CD8-positive, alpha-beta memory T cell (primary cell): ENCODE measurements at regions not wholly inside any gene's neighbourhood (a gene's known extent, or its start where the extent isn't known, plus 50 kb on each side); places are given as distances from the start of the nearest gene placed in this dataset.

ENCODE experiments used
- CTCF ChIA-PET: fragments of 350-600 bp; sonication (Branson Sonifier 250); formaldehyde crosslinking; loops from one replicate; lab custom pipeline; 2021; ENCODE audit warnings: antibody characterized with exemption; lab: Charles Lee
- POLR2A ChIA-PET: fragments of 350-600 bp; sonication (Branson Sonifier 250); formaldehyde crosslinking; loops from one replicate; lab custom pipeline; 2021; ENCODE audit warnings: antibody characterized with exemption; lab: Charles Lee
- DNase-seq, 5 donors: peaks; one replicate each; pipeline versions ENCODE4 v3.0.0 to v3.0.0-alpha.2; 2020 to 2022; ENCODE audit warnings: mixed read lengths in 1 of 5
- H3K27ac ChIP-seq: one replicate; pipeline ENCODE4 v1.7.0; 2013; ENCODE audit warnings: low read depth, mild to moderate bottlenecking, low read length, moderate library complexity
- H3K27me3 ChIP-seq: 2 replicates; pipeline ENCODE4 v1.7.0; 2013; ENCODE audit warnings: low read length, mild to moderate bottlenecking; ENCODE audit not compliant: insufficient read depth, poor library complexity, severe bottlenecking
- H3K36me3 ChIP-seq: 2 replicates; pipeline ENCODE4 v1.7.0; 2013; ENCODE audit warnings: mild to moderate bottlenecking, low read length, moderate library complexity; ENCODE audit not compliant: insufficient read depth
- H3K4me1 ChIP-seq: 2 replicates; pipeline ENCODE4 v1.7.0; 2013; ENCODE audit warnings: mild to moderate bottlenecking, low read length, moderate library complexity; ENCODE audit not compliant: insufficient read depth
- H3K4me3 ChIP-seq: 2 replicates; pipeline ENCODE4 v1.7.0; 2013; ENCODE audit warnings: mild to moderate bottlenecking, low read length
- H3K9me3 ChIP-seq: 2 replicates; pipeline ENCODE4 v1.7.0; 2013; ENCODE audit warnings: mild to moderate bottlenecking, low read length
- H3K27ac Mint-ChIP-seq, 8 donors: one replicate each; pipeline ENCODE4 v1.8.0; 2020 to 2021; ENCODE audit warnings: mixed read lengths in 8 of 8, mild to moderate bottlenecking in 6 of 8, inconsistent platforms in 3 of 8, moderate library complexity in 3 of 8
- H3K27me3 Mint-ChIP-seq, 2 donors: one replicate each; pipeline ENCODE4 v1.8.0; 2020 to 2021; ENCODE audit warnings: mixed read lengths in 2 of 2, mild to moderate bottlenecking in 1 of 2, moderate library complexity in 1 of 2
- H3K36me3 Mint-ChIP-seq, 3 donors: one replicate each; pipeline ENCODE4 v1.8.0; 2020 to 2021; ENCODE audit warnings: mixed read lengths in 3 of 3, inconsistent platforms in 1 of 3, mild to moderate bottlenecking in 1 of 3
- H3K4me1 Mint-ChIP-seq, 3 donors: one replicate each; pipeline ENCODE4 v1.8.0; 2020 to 2021; ENCODE audit warnings: mixed read lengths in 3 of 3, inconsistent platforms in 1 of 3, mild to moderate bottlenecking in 1 of 3
- H3K4me3 Mint-ChIP-seq, 7 donors: one replicate each; pipeline ENCODE4 v1.8.0; 2020 to 2021; ENCODE audit warnings: mixed read lengths in 7 of 7, mild to moderate bottlenecking in 6 of 7, moderate library complexity in 4 of 7, inconsistent platforms in 2 of 7
- H3K9me3 Mint-ChIP-seq, 5 donors: one replicate each; pipeline ENCODE4 v1.8.0; 2020 to 2022; ENCODE audit warnings: mixed read lengths in 5 of 5, mild to moderate bottlenecking in 3 of 5, moderate library complexity in 2 of 5, inconsistent platforms in 1 of 5

- CTCF ChIA-PET: no interaction called here
- H3K27me3 Mint-ChIP-seq: peaks cover 3 to 36% of the 10 kb centered on the region in 2 donors
- H3K36me3 Mint-ChIP-seq: no peaks in the 10 kb centered on the region
- H3K27me3 ChIP-seq: no peaks in the 10 kb centered on the region
- H3K36me3 ChIP-seq: no peaks in the 10 kb centered on the region
- no peak overlapping the region for H3K4me3 Mint-ChIP-seq
- H3K27ac ChIP-seq: no peak overlapping the region
- H3K4me1 Mint-ChIP-seq: no peaks in the 10 kb centered on the region
- H3K9me3 Mint-ChIP-seq: no peaks in the 10 kb centered on the region
- peak overlapping the region in 1 of 8 donors; percentile 34 for H3K27ac Mint-ChIP-seq
- POLR2A ChIA-PET: no interaction called here
- H3K4me1 ChIP-seq: no peaks in the 10 kb centered on the region
- no peaks in the 10 kb centered on the region for H3K9me3 ChIP-seq
- H3K4me3 ChIP-seq: no peak overlapping the region
- DNase-seq: no peak
Measured at GRCh38 chr11:27216270-27217149, 146.5 kb downstream of the CCDC34 start.

GRCh38 chr11:27215471-27216269 lies 147.3 kb downstream of the CCDC34 start:
- H3K27me3 ChIP-seq: no peaks in the 10 kb centered on the region
- POLR2A ChIA-PET: no interaction called here
- H3K36me3 Mint-ChIP-seq: no peaks in the 10 kb centered on the region
- H3K27me3 Mint-ChIP-seq: peaks cover 3 to 36% of the 10 kb centered on the region in 2 donors
- no peak overlapping the region for H3K27ac ChIP-seq
- no peak for DNase-seq
- H3K27ac Mint-ChIP-seq: no peak overlapping the region
- no peaks in the 10 kb centered on the region for H3K36me3 ChIP-seq
- no peaks in the 10 kb centered on the region for H3K4me1 Mint-ChIP-seq
- no peak overlapping the region for H3K4me3 ChIP-seq
- CTCF ChIA-PET: no interaction called here
- H3K9me3 ChIP-seq: no peaks in the 10 kb centered on the region
- H3K4me1 ChIP-seq: no peaks in the 10 kb centered on the region
- H3K9me3 Mint-ChIP-seq: no peaks in the 10 kb centered on the region
- H3K4me3 Mint-ChIP-seq: no peak overlapping the region

GRCh38 chr11:27214713-27215112 lies 148.3 kb downstream of the CCDC34 start:
- ChIA-PET POLR2A (no interaction called here), CTCF (no interaction called here)
- Histone ChIP-seq H3K36me3 (no peaks in the 10 kb centered on the region), H3K9me3 (no peaks in the 10 kb centered on the region), H3K27ac (no peak overlapping the region), H3K27me3 (no peaks in the 10 kb centered on the region), H3K4me1 (no peaks in the 10 kb centered on the region), H3K4me3 (no peak overlapping the region)
- H3K9me3 Mint-ChIP-seq: no peaks in the 10 kb centered on the region
- no peak overlapping the region for H3K27ac Mint-ChIP-seq
- peaks cover 3 to 36% of the 10 kb centered on the region in 2 donors for H3K27me3 Mint-ChIP-seq
- no peak for DNase-seq
- no peaks in the 10 kb centered on the region for H3K4me1 Mint-ChIP-seq
- no peak overlapping the region for H3K4me3 Mint-ChIP-seq
- H3K36me3 Mint-ChIP-seq: no peaks in the 10 kb centered on the region

GRCh38 chr11:27213232-27213660 lies 149.8 kb downstream of the CCDC34 start:
- Histone ChIP-seq H3K36me3 (no peaks in the 10 kb centered on the region), H3K9me3 (no peaks in the 10 kb centered on the region), H3K4me1 (no peaks in the 10 kb centered on the region), H3K27me3 (no peaks in the 10 kb centered on the region), H3K4me3 (no peak overlapping the region), H3K27ac (no peak overlapping the region)
- Mint-ChIP-seq H3K9me3 (no peaks in the 10 kb centered on the region), H3K4me1 (no peaks in the 10 kb centered on the region), H3K4me3 (no peak overlapping the region), H3K27ac (no peak overlapping the region), H3K27me3 (peaks cover 3 to 24% of the 10 kb centered on the region in 2 donors), H3K36me3 (no peaks in the 10 kb centered on the region)
- DNase-seq: no peak
- POLR2A ChIA-PET: no interaction called here
- CTCF ChIA-PET: no interaction called here

- Mint-ChIP-seq H3K27ac (no peak overlapping the region), H3K4me3 (no peak overlapping the region), H3K9me3 (no peaks in the 10 kb centered on the region), H3K27me3 (peaks cover 4 to 17% of the 10 kb centered on the region in 2 donors), H3K36me3 (no peaks in the 10 kb centered on the region), H3K4me1 (no peaks in the 10 kb centered on the region)
- Histone ChIP-seq H3K27me3 (no peaks in the 10 kb centered on the region), H3K4me3 (no peak overlapping the region), H3K36me3 (no peaks in the 10 kb centered on the region), H3K9me3 (no peaks in the 10 kb centered on the region), H3K27ac (no peak overlapping the region), H3K4me1 (no peaks in the 10 kb centered on the region)
- ChIA-PET CTCF (no interaction called here), POLR2A (no interaction called here)
- no peak for DNase-seq
Measured at GRCh38 chr11:27212248-27212780, 150.7 kb downstream of the CCDC34 start.

GRCh38 chr11:27211370-27212127 lies 151.5 kb downstream of the CCDC34 start:
- H3K4me1 Mint-ChIP-seq: no peaks in the 10 kb centered on the region
- no peaks in the 10 kb centered on the region for H3K36me3 Mint-ChIP-seq
- no peaks in the 10 kb centered on the region for H3K9me3 Mint-ChIP-seq
- Histone ChIP-seq H3K27me3 (no peaks in the 10 kb centered on the region), H3K4me3 (no peak overlapping the region), H3K27ac (no peak overlapping the region), H3K4me1 (no peaks in the 10 kb centered on the region), H3K36me3 (no peaks in the 10 kb centered on the region), H3K9me3 (no peaks in the 10 kb centered on the region)
- no peak for DNase-seq
- ChIA-PET POLR2A (no interaction called here), CTCF (no interaction called here)
- no peak overlapping the region for H3K27ac Mint-ChIP-seq
- H3K27me3 Mint-ChIP-seq: peaks cover 4 to 16% of the 10 kb centered on the region in 2 donors
- H3K4me3 Mint-ChIP-seq: no peak overlapping the region

- Mint-ChIP-seq H3K4me1 (no peaks in the 10 kb centered on the region), H3K36me3 (no peaks in the 10 kb centered on the region)
- CTCF ChIA-PET: no interaction called here
Measured at GRCh38 chr11:27210531-27210930, 152.5 kb downstream of the CCDC34 start.

More at GRCh38 chr11:27210531-27210930, 152.5 kb downstream of the CCDC34 start:
- Histone ChIP-seq H3K4me3 (no peak overlapping the region), H3K27ac (no peak overlapping the region), H3K36me3 (no peaks in the 10 kb centered on the region), H3K4me1 (no peaks in the 10 kb centered on the region), H3K9me3 (no peaks in the 10 kb centered on the region), H3K27me3 (no peaks in the 10 kb centered on the region)
- Mint-ChIP-seq H3K4me3 (no peak overlapping the region), H3K9me3 (no peaks in the 10 kb centered on the region), H3K27ac (no peak overlapping the region), H3K27me3 (peaks cover 4 to 16% of the 10 kb centered on the region in 2 donors)
- no peak for DNase-seq
- POLR2A ChIA-PET: no interaction called here
